DOHH2 (cell line): ENCODE measurements at regions not wholly inside any gene's neighbourhood (a gene's known extent, or its start where the extent isn't known, plus 50 kb on each side); places are given as distances from the start of the nearest gene placed in this dataset.

ENCODE experiments used
- EZH2phosphoT487 ChIP-seq: fragments of 200-600 bp; sonication (generic); IDR thresholded peaks from 2 replicates; pipeline ENCODE4 v1.6.1; 2017; ENCODE audit warnings: borderline replicate concordance, mild to moderate bottlenecking, antibody characterized with exemption, low read length, moderate library complexity, mixed read lengths
- TF ChIP-seq, protein P1 (sequence below): fragments of 200-600 bp; sonication (generic); IDR thresholded peaks from one replicate; pipeline ENCODE4 v1.5.1; 2014; ENCODE audit warnings: antibody characterized with exemption, mild to moderate bottlenecking, low read depth, low read length; ENCODE audit not compliant: poor library complexity, severe bottlenecking

DNA sequence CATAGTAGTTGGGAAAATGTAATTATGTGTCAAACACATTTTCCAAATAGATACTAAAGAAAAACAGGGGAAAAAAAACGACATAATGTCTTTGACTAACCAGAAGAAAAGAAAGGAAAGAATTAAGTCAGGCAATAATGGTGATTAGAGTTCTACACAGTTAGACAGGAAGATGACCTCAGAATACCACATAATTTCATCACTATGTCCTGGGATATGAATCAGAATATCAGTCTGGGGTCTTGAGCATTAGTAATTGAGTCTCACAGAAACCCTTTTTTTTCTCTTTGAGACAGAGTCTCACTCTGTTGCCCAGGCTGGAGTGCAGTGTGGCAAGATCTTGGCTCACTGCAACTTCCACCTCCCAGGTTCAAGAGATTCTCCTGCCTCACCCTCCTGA, 503.4 kb downstream of the SLITRK1 start:
- TF ChIP-seq, protein P1, sequence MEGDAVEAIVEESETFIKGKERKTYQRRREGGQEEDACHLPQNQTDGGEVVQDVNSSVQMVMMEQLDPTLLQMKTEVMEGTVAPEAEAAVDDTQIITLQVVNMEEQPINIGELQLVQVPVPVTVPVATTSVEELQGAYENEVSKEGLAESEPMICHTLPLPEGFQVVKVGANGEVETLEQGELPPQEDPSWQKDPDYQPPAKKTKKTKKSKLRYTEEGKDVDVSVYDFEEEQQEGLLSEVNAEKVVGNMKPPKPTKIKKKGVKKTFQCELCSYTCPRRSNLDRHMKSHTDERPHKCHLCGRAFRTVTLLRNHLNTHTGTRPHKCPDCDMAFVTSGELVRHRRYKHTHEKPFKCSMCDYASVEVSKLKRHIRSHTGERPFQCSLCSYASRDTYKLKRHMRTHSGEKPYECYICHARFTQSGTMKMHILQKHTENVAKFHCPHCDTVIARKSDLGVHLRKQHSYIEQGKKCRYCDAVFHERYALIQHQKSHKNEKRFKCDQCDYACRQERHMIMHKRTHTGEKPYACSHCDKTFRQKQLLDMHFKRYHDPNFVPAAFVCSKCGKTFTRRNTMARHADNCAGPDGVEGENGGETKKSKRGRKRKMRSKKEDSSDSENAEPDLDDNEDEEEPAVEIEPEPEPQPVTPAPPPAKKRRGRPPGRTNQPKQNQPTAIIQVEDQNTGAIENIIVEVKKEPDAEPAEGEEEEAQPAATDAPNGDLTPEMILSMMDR: no peak
- TF ChIP-seq EZH2phosphoT487: no peak
